Mammary epithelial cell (primary cell): ENCODE measurements at regions not wholly inside any gene's neighbourhood (a gene's known extent, or its start where the extent isn't known, plus 50 kb on each side); places are given as distances from the start of the nearest gene placed in this dataset.

Experiments
- CTCF ChIP-seq, 2 donors: IDR thresholded peaks in 1 of 2; conservative IDR thresholded peaks in 1 of 2; 2 replicates each; pipeline ENCODE4 v1.5.1; 2011 to 2012; ENCODE audit warnings: inconsistent platforms in 2 of 2, low read length in 2 of 2, mild to moderate bottlenecking in 2 of 2, control low read depth in 1 of 2, low read depth in 1 of 2; ENCODE audit not compliant: insufficient read depth in 1 of 2; ENCODE audit errors: extremely low read depth in 1 of 2
- EZH2 ChIP-seq: IDR thresholded peaks from 2 replicates; pipeline ENCODE4 v1.6.1; 2012; ENCODE audit warnings: low read length, inconsistent platforms, borderline replicate concordance

- no peak for TF ChIP-seq CTCF (conservative IDR thresholded peaks at IDR 0.05 in 1 of 2, IDR thresholded peaks at IDR 0.05 in 1 of 2; ENCODE audit: extremely low read depth in 1 of 2, insufficient read depth in 1 of 2, low read depth in 1 of 2, low read length in 2 of 2)
- no peak for TF ChIP-seq EZH2
Observed at GRCh38 chr12:28704477-28705169, 444.5 kb upstream of the FAR2 start.
